ENCODE measurements at regions not wholly inside any gene's neighbourhood (a gene's known extent, or its start where the extent isn't known, plus 50 kb on each side); places are given as distances from the start of the nearest gene placed in this dataset.

DNA sequence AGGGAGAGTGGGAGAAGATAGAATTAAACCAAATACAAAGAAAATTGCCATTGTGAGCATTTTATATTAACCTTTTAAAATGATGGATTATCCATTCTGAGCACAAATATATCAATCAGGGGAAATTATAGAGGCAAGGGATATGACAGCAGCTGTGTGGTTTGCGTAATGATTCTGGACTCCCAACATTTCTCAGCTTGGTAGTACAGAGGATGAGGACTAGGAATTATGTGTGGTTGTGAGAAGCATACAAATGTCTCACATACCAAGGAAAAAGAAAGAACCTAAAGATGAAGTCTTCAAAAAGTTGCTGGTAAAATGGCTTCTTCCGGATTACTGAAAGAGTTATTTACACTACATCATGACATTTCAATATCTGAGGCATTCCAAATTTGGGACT lies 674.6 kb upstream of the NR3C2 start:
- TF ChIP-seq POLR2A (IDR thresholded peaks at IDR 0.05; ENCODE audit: low read depth, low read length) (no peak), POLR2AphosphoS5 (IDR thresholded peaks at IDR 0.05; ENCODE audit: low read depth, low read length) (no peak)
